Natural killer cell (primary cell): ENCODE measurements at regions not wholly inside any gene's neighbourhood (a gene's known extent, or its start where the extent isn't known, plus 50 kb on each side); places are given as distances from the start of the nearest gene placed in this dataset.

Experiments used
- ATAC-seq, 3 donors: fragments of 150-1000 bp in 2 of 3; fragments of 200-7000 bp in 1 of 3; cut with Tn5 transposase; 1 replicate in 1 of 3; 2 replicates in 2 of 3; pipeline ENCODE4 v1.10.0; 2021; ENCODE audit warnings: mild to moderate bottlenecking in 2 of 3, moderate library complexity in 2 of 3
- DNase-seq, 2 donors: peaks; one replicate each; pipeline versions ENCODE4 v3.0.0 to v3.0.0-alpha.2; 2013 to 2021; ENCODE audit warnings: mixed read lengths in 1 of 2
- H3K27ac ChIP-seq: one replicate; pipeline ENCODE4 v1.5.1; 2013; ENCODE audit warnings: mild to moderate bottlenecking, low read length
- H3K27me3 ChIP-seq: one replicate; pipeline ENCODE4 v1.6.1; 2013; ENCODE audit warnings: low read length; ENCODE audit not compliant: control insufficient read depth, insufficient read depth
- H3K36me3 ChIP-seq: one replicate; pipeline ENCODE4 v1.6.1; 2013; ENCODE audit warnings: low read length; ENCODE audit not compliant: control insufficient read depth, insufficient read depth
- H3K4me1 ChIP-seq: one replicate; pipeline ENCODE4 v1.6.1; 2013; ENCODE audit warnings: low read length; ENCODE audit not compliant: control insufficient read depth, insufficient read depth
- H3K4me3 ChIP-seq: one replicate; pipeline ENCODE4 v1.5.1; 2013; ENCODE audit warnings: low read length
- H3K9me3 ChIP-seq: one replicate; pipeline ENCODE4 v1.6.1; 2013; ENCODE audit warnings: low read length; ENCODE audit not compliant: control insufficient read depth, insufficient read depth
- H3K27ac Mint-ChIP-seq, 2 donors: one replicate each; pipeline ENCODE4 v1.8.0; 2022; ENCODE audit warnings: mild to moderate bottlenecking in 2 of 2, mixed read lengths in 2 of 2, moderate library complexity in 1 of 2
- H3K27me3 Mint-ChIP-seq, 2 donors: one replicate each; pipeline ENCODE4 v1.8.0; 2022; ENCODE audit warnings: low read depth in 2 of 2, mixed read lengths in 2 of 2
- H3K36me3 Mint-ChIP-seq: one replicate; pipeline ENCODE4 v1.8.0; 2022; ENCODE audit warnings: mixed read lengths
- H3K4me1 Mint-ChIP-seq, 2 donors: one replicate each; pipeline ENCODE4 v1.8.0; 2022; ENCODE audit warnings: mixed read lengths in 2 of 2
- H3K4me3 Mint-ChIP-seq: one replicate; pipeline ENCODE4 v1.8.0; 2022; ENCODE audit warnings: mild to moderate bottlenecking, moderate library complexity, mixed read lengths
- H3K9me3 Mint-ChIP-seq, 2 donors: one replicate each; pipeline ENCODE4 v1.8.0; 2022; ENCODE audit warnings: mixed read lengths in 2 of 2
- CTCF ChIP-seq: fragments of 200-600 bp; IDR thresholded peaks from one replicate; pipeline ENCODE4 v1.8.0; 2022; ENCODE audit warnings: antibody characterized with exemption
- WGBS: methylation state at CpG from one replicate; pipeline ENCODE4 v1.1.7; 2013; ENCODE audit warnings: missing lambda C conversion rate; ENCODE audit not compliant: insufficient coverage; 5-methylcytosine and 5-hydroxymethylcytosine counted together
- intact Hi-C: fragments of 100-400 bp; cut with micrococcal nuclease; formaldehyde crosslinking; loops from one replicate; pipeline ENCODE4 v1.14.2; 2022

- TF ChIP-seq CTCF: no peak
- no peak overlapping the region for H3K4me3 ChIP-seq
- no peak overlapping the region for H3K4me3 Mint-ChIP-seq
- WGBS: 57% methylated on average over 1 of the region's 1 CpG
- no peaks in the 10 kb centered on the region for H3K27me3 Mint-ChIP-seq
- no peaks in the 10 kb centered on the region for H3K4me1 Mint-ChIP-seq
- DNase-seq (no peak), ATAC-seq (no peak)
- H3K4me1 ChIP-seq: no peaks in the 10 kb centered on the region
- H3K27me3 ChIP-seq: no peaks in the 10 kb centered on the region
- intact Hi-C loops: no loop called here
- H3K27ac Mint-ChIP-seq: no peak overlapping the region
- H3K36me3 Mint-ChIP-seq: peaks cover 5% of the 10 kb centered on the region
- no peak overlapping the region for H3K27ac ChIP-seq
- H3K9me3 ChIP-seq: peaks cover 3% of the 10 kb centered on the region
- peaks cover 6 to 10% of the 10 kb centered on the region in 2 donors for H3K9me3 Mint-ChIP-seq
- H3K36me3 ChIP-seq: no peaks in the 10 kb centered on the region
Measured at GRCh38 chr6:103178193-103178592, 1681.5 kb downstream of the HACE1 start.

DNA sequence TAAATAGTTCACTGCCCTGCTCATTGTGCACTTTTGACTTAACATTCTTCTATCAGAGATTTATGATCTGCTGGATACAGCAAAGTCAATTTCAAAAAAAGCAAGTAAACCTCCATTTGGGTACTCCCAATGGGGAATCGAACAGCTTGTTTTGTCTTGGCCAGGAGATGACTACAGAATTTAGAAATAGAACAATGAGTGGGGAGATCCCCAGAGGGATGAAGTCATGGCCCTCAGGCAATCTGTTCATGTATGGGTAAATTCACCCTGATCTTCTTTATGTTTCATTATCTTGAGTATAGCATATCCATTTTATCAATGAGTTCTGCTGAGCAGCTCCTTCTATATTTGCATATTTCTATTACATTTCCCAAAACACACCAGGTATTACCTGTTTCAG lies 1681.9 kb downstream of the HACE1 start:
- ATAC-seq: no peak
- TF ChIP-seq CTCF: no peak

DNA sequence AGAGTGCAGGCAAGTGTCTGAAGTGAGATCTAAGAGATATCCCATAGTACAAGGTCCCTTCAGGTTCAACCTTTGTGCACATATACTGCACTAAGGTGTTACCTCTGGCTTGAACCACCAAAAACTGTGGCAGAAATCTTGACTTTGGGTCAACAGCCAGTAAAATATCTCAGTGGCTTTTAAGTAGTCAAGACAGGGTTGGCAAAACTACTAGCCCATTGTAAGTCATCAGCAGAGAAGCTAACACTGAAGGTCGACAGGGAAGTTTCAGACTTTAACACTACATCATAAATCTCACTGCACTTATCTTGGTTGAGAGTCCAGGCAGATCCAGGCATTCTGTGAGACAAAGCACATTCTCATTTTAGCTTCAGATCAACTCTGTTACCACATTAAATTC lies 1684.7 kb downstream of the HACE1 start:
- no peaks in the 10 kb centered on the region for H3K9me3 ChIP-seq
- ATAC-seq: no peak
- H3K36me3 ChIP-seq: no peaks in the 10 kb centered on the region
- no peak for DNase-seq
- intact Hi-C loops: no loop called here
- no peaks in the 10 kb centered on the region for H3K27me3 ChIP-seq
- no peaks in the 10 kb centered on the region for H3K36me3 Mint-ChIP-seq
- no peak overlapping the region for H3K27ac Mint-ChIP-seq
- no peaks in the 10 kb centered on the region for H3K27me3 Mint-ChIP-seq
- TF ChIP-seq CTCF: no peak
- H3K27ac ChIP-seq: no peak overlapping the region
- H3K9me3 Mint-ChIP-seq: peaks cover 8 to 10% of the 10 kb centered on the region in 2 donors
- 50% methylated on average over 1 of the region's 1 CpG for WGBS
- H3K4me1 Mint-ChIP-seq: no peaks in the 10 kb centered on the region
- H3K4me1 ChIP-seq: no peaks in the 10 kb centered on the region
- H3K4me3 Mint-ChIP-seq: no peak overlapping the region
- no peak overlapping the region for H3K4me3 ChIP-seq

More for the DNA sequence above, 1681.9 kb downstream of the HACE1 start:
- WGBS: 0% methylated on average over 1 of the region's 1 CpG
- Histone ChIP-seq H3K27ac (no peak overlapping the region), H3K4me1 (no peaks in the 10 kb centered on the region), H3K4me3 (no peak overlapping the region), H3K27me3 (no peaks in the 10 kb centered on the region), H3K9me3 (peaks cover 2% of the 10 kb centered on the region), H3K36me3 (no peaks in the 10 kb centered on the region)
- peaks cover 6 to 10% of the 10 kb centered on the region in 2 donors for H3K9me3 Mint-ChIP-seq
- peaks cover under 1% of the 10 kb centered on the region for H3K36me3 Mint-ChIP-seq
- H3K4me1 Mint-ChIP-seq: no peaks in the 10 kb centered on the region
- intact Hi-C loops: no loop called here
- no peak overlapping the region for H3K27ac Mint-ChIP-seq
- no peak for DNase-seq
- H3K27me3 Mint-ChIP-seq: no peaks in the 10 kb centered on the region
- H3K4me3 Mint-ChIP-seq: no peak overlapping the region

DNA sequence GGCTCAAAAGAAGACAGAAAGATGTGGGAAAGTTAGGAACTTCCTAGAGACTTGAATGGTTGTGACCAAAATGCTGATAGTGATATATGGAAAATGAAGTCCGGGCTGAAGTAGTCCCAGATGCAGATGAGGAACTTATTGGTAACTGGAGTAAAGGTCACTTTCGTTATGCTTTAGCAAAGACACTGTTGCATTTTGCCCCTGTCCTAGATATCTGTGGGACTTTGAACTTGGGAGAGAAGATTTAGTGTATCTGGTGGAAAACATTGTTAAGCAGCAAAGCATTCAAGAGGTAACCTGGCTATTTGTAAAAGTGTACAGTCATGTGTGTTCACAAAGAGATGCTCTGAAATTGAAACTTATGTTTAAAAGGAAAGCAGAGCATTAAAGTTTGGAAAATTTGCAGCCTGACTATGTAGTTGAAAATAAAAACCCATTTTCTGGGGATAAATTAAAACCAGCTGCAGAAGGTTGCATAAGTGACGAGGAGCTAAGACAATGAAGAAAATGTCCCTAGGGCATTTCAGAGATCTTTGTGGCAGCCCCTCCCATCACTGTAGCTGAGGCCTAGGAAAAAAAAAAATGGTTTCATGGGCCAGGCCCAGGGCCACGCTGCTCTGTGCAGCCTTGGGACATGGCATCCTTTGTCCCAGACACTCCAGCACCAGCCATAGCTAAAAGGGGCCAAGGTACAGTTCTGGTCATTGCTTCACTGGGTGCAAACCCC lies 1692.2 kb downstream of the HACE1 start:
- Mint-ChIP-seq H3K27me3 (no peaks in the 10 kb centered on the region), H3K27ac (no peak overlapping the region), H3K4me3 (no peak overlapping the region), H3K9me3 (peaks cover 10 to 17% of the 10 kb centered on the region in 2 donors), H3K36me3 (no peaks in the 10 kb centered on the region), H3K4me1 (no peaks in the 10 kb centered on the region)
- intact Hi-C loops: no loop called here
- no peak overlapping the region for H3K4me3 ChIP-seq
- no peaks in the 10 kb centered on the region for H3K36me3 ChIP-seq
- H3K4me1 ChIP-seq: no peaks in the 10 kb centered on the region
- TF ChIP-seq CTCF: no peak
- H3K27me3 ChIP-seq: no peaks in the 10 kb centered on the region
- WGBS: 79% methylated on average over 4 of the region's 4 CpGs
- ATAC-seq (no peak), DNase-seq (no peak)
- H3K9me3 ChIP-seq: peaks cover 4% of the 10 kb centered on the region
- no peak overlapping the region for H3K27ac ChIP-seq
